H9 (cell line): ENCODE measurements at regions not wholly inside any gene's neighbourhood (a gene's known extent, or its start where the extent isn't known, plus 50 kb on each side); places are given as distances from the start of the nearest gene placed in this dataset.

ENCODE experiments used
- DNase-seq: peaks from one replicate; pipeline ENCODE4 v3.0.0-alpha.2; 2017
- H2AFZ ChIP-seq: one replicate; pipeline ENCODE4 v1.6.1; 2013; ENCODE audit warnings: mild to moderate bottlenecking, low read length, control low read depth, moderate library complexity
- H2AK5ac ChIP-seq: 2 replicates; pipeline ENCODE4 v1.6.1; 2013; ENCODE audit warnings: low read length, control low read depth, mixed read lengths; ENCODE audit not compliant: insufficient read length
- H2BK120ac ChIP-seq: one replicate; pipeline ENCODE4 v1.6.1; 2013; ENCODE audit warnings: low read depth, mild to moderate bottlenecking, low read length, control low read depth, inconsistent platforms; ENCODE audit not compliant: poor library complexity, severe bottlenecking
- H2BK12ac ChIP-seq: 2 replicates; pipeline ENCODE4 v1.6.1; 2013; ENCODE audit warnings: low read length, control low read depth, mixed read lengths, low read depth; ENCODE audit not compliant: insufficient read length
- H2BK15ac ChIP-seq: 2 replicates; pipeline ENCODE4 v1.6.1; 2013; ENCODE audit warnings: low read depth, low read length, control low read depth
- H2BK20ac ChIP-seq: one replicate; pipeline ENCODE4 v1.6.1; 2013; ENCODE audit warnings: low read depth, mild to moderate bottlenecking, low read length, control low read depth, inconsistent platforms; ENCODE audit not compliant: poor library complexity, severe bottlenecking
- H2BK5ac ChIP-seq: 2 replicates; pipeline ENCODE4 v1.6.1; 2013; ENCODE audit warnings: low read length, control low read depth, mixed read lengths; ENCODE audit not compliant: insufficient read length
- H3K14ac ChIP-seq: 2 replicates; pipeline ENCODE4 v1.6.1; 2013; ENCODE audit warnings: low read length, control low read depth; ENCODE audit not compliant: insufficient read depth
- H3K18ac ChIP-seq: 2 replicates; pipeline ENCODE4 v1.6.1; 2013; ENCODE audit warnings: low read depth, mild to moderate bottlenecking, mixed read lengths, low read length, control low read depth; ENCODE audit not compliant: insufficient read length
- H3K23ac ChIP-seq: 2 replicates; pipeline ENCODE4 v1.6.1; 2013; ENCODE audit warnings: low read length, control low read depth, mixed read lengths, low read depth; ENCODE audit not compliant: insufficient read length
- H3K23me2 ChIP-seq: 2 replicates; pipeline ENCODE4 v1.6.1; 2013; ENCODE audit warnings: low read depth, mild to moderate bottlenecking, mixed read lengths, low read length, control low read depth; ENCODE audit not compliant: insufficient read length, poor library complexity, severe bottlenecking
- H3K27ac ChIP-seq: 2 replicates; pipeline ENCODE4 v1.5.1; 2013; ENCODE audit warnings: low read length, control low read depth, mixed read lengths, low read depth; ENCODE audit not compliant: insufficient read length
- H3K27me3 ChIP-seq: 2 replicates; pipeline ENCODE4 v1.6.1; 2013; ENCODE audit warnings: low read length, control low read depth, inconsistent platforms; ENCODE audit not compliant: insufficient read depth
- H3K4ac ChIP-seq: 2 replicates; pipeline ENCODE4 v1.6.1; 2013; ENCODE audit warnings: low read depth, mild to moderate bottlenecking, control low read depth, inconsistent platforms, low read length, moderate library complexity
- H3K4me1 ChIP-seq: 2 replicates; pipeline ENCODE4 v1.6.1; 2013; ENCODE audit warnings: low read length, control low read depth, inconsistent platforms; ENCODE audit not compliant: insufficient read depth
- H3K4me2 ChIP-seq: 2 replicates; pipeline ENCODE4 v1.6.1; 2013; ENCODE audit warnings: low read length, control low read depth, mixed read lengths; ENCODE audit not compliant: insufficient read length, insufficient read depth
- H3K56ac ChIP-seq: 2 replicates; pipeline ENCODE4 v1.6.1; 2013; ENCODE audit warnings: low read depth, mild to moderate bottlenecking, mixed read lengths, low read length, control low read depth; ENCODE audit not compliant: insufficient read length
- H3K79me1 ChIP-seq: 2 replicates; pipeline ENCODE4 v1.6.1; 2013; ENCODE audit warnings: low read depth, mild to moderate bottlenecking, moderate library complexity, low read length, control low read depth, inconsistent platforms; ENCODE audit not compliant: insufficient read depth, poor library complexity, severe bottlenecking
- H3K79me2 ChIP-seq: 2 replicates; pipeline ENCODE4 v1.6.1; 2013; ENCODE audit warnings: low read length, control low read depth, inconsistent platforms; ENCODE audit not compliant: insufficient read depth
- H3K9ac ChIP-seq: 2 replicates; pipeline ENCODE4 v1.6.1; 2013; ENCODE audit warnings: low read length, control low read depth, mixed read lengths; ENCODE audit not compliant: insufficient read length; ENCODE audit errors: extremely low read depth
- H3K9me3 ChIP-seq: one replicate; pipeline ENCODE4 v1.6.1; 2013; ENCODE audit warnings: low read depth, low read length, inconsistent platforms; ENCODE audit not compliant: control insufficient read depth
- H3T11ph ChIP-seq: one replicate; pipeline ENCODE4 v1.6.1; 2013; ENCODE audit warnings: mild to moderate bottlenecking, low read length, control low read depth, inconsistent platforms
- H4K20me1 ChIP-seq: one replicate; pipeline ENCODE4 v1.6.1; 2013; ENCODE audit not compliant: control insufficient read depth, insufficient read length, insufficient read depth
- H4K5ac ChIP-seq: 2 replicates; pipeline ENCODE4 v1.6.1; 2013; ENCODE audit warnings: low read depth, mild to moderate bottlenecking, mixed read lengths, low read length, control low read depth; ENCODE audit not compliant: insufficient read length
- H4K8ac ChIP-seq: replicated peaks from 2 replicates; pipeline ENCODE4 v1.6.1; 2013; ENCODE audit warnings: low read length, control low read depth, mixed read lengths, low read depth; ENCODE audit not compliant: insufficient read length
- H4K91ac ChIP-seq: 2 replicates; pipeline ENCODE4 v1.6.1; 2013; ENCODE audit warnings: low read depth, mild to moderate bottlenecking, moderate library complexity, mixed read lengths, low read length, control low read depth; ENCODE audit not compliant: insufficient read length
- H3K27ac Mint-ChIP-seq, 3 experiments: 2 replicates in 2 of 3; 3 replicates in 1 of 3; pipeline ENCODE4 v1.8.0; 2020 to 2021; ENCODE audit warnings: mixed read lengths in 3 of 3, mild to moderate bottlenecking in 1 of 3, moderate library complexity in 1 of 3
- H3K27me3 Mint-ChIP-seq: 2 replicates; pipeline ENCODE4 v1.8.0; 2021; ENCODE audit warnings: low read depth, mild to moderate bottlenecking, moderate library complexity, mixed read lengths
- H3K36me3 Mint-ChIP-seq, 3 experiments: 2 replicates in 2 of 3; 3 replicates in 1 of 3; pipeline ENCODE4 v1.8.0; 2020 to 2021; ENCODE audit warnings: low read depth in 3 of 3, mixed read lengths in 3 of 3; ENCODE audit not compliant: insufficient read depth in 1 of 3
- H3K4me1 Mint-ChIP-seq, 2 experiments: 2 replicates each; pipeline ENCODE4 v1.8.0; 2020; ENCODE audit warnings: mixed read lengths in 2 of 2
- H3K4me3 Mint-ChIP-seq, 2 experiments: 2 replicates in 1 of 2; 3 replicates in 1 of 2; pipeline ENCODE4 v1.8.0; 2020 to 2021; ENCODE audit warnings: mild to moderate bottlenecking in 2 of 2, mixed read lengths in 2 of 2, moderate library complexity in 1 of 2
- H3K9me3 Mint-ChIP-seq, 2 experiments: 2 replicates in 1 of 2; 3 replicates in 1 of 2; pipeline ENCODE4 v1.8.0; 2020; ENCODE audit warnings: mild to moderate bottlenecking in 2 of 2, mixed read lengths in 2 of 2, moderate library complexity in 1 of 2
- WGBS: extraction: QIAGEN DNeasy Blood & Tissue Kit; methylation state at CpG from one replicate; pipeline ENCODE4 v1.1.7; 2013; ENCODE audit warnings: missing lambda C conversion rate, low lambda C conversion rate, mixed read lengths; ENCODE audit not compliant: insufficient read length; ENCODE audit errors: extremely low coverage; 5-methylcytosine and 5-hydroxymethylcytosine counted together
- TF ChIP-seq, protein P1 (sequence below): fragments of 200-600 bp; sonication (generic); conservative IDR thresholded peaks from 3 replicates; pipeline ENCODE4 v1.8.0; 2021; ENCODE audit warnings: antibody characterized with exemption, mild to moderate bottlenecking

DNA sequence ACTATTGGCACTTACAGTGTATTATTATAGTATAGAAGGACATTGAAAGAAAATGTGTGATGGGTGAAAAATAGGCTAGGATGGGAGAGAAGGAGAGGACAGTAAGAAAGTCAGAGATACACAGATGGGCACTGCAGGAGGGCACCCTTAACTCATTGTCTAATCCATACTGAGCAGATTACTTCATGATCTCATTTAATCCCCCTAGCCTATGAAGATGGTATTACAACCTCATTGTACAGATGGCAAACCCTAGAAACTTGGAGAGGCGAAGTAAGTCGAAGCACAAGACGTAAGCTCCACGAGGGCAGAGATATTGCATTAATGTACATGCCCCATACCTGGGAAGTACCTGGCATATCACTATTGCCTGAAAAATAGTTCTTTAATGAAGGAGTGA is 346.9 kb upstream of the DAB1 start:
- TF ChIP-seq, protein P1, sequence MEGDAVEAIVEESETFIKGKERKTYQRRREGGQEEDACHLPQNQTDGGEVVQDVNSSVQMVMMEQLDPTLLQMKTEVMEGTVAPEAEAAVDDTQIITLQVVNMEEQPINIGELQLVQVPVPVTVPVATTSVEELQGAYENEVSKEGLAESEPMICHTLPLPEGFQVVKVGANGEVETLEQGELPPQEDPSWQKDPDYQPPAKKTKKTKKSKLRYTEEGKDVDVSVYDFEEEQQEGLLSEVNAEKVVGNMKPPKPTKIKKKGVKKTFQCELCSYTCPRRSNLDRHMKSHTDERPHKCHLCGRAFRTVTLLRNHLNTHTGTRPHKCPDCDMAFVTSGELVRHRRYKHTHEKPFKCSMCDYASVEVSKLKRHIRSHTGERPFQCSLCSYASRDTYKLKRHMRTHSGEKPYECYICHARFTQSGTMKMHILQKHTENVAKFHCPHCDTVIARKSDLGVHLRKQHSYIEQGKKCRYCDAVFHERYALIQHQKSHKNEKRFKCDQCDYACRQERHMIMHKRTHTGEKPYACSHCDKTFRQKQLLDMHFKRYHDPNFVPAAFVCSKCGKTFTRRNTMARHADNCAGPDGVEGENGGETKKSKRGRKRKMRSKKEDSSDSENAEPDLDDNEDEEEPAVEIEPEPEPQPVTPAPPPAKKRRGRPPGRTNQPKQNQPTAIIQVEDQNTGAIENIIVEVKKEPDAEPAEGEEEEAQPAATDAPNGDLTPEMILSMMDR: peak; percentile 57
- no peak overlapping the region for H3K27ac ChIP-seq
- H4K20me1 ChIP-seq: no peaks in the 10 kb centered on the region
- H4K91ac ChIP-seq: no peak overlapping the region
- no peaks in the 10 kb centered on the region for H3K9me3 Mint-ChIP-seq
- no peak overlapping the region for H3K4me3 Mint-ChIP-seq
- no peaks in the 10 kb centered on the region for H3K27me3 ChIP-seq
- H3K27ac Mint-ChIP-seq: no peak overlapping the region
- H3K23ac ChIP-seq: no peak overlapping the region
- H2BK120ac ChIP-seq: no peak overlapping the region
- H3K14ac ChIP-seq: no peak overlapping the region
- no CpG with 5 or more reads among the region's 4 CpGs for WGBS
- H3K79me2 ChIP-seq: no peaks in the 10 kb centered on the region
- no peaks in the 10 kb centered on the region for H3K9me3 ChIP-seq
- H4K8ac ChIP-seq: no peak overlapping the region
- H3K27me3 Mint-ChIP-seq: no peaks in the 10 kb centered on the region
- H3K18ac ChIP-seq: no peak overlapping the region
- H4K5ac ChIP-seq: no peak overlapping the region
- no peak overlapping the region for H2AK5ac ChIP-seq
- H3K9ac ChIP-seq: no peak overlapping the region
- no peak overlapping the region for H2BK15ac ChIP-seq
- no peaks in the 10 kb centered on the region for H3K36me3 Mint-ChIP-seq
- peaks cover 10 to 12% of the 10 kb centered on the region in 2 experiments for H3K4me1 Mint-ChIP-seq
- no peaks in the 10 kb centered on the region for H3K79me1 ChIP-seq
- no peak overlapping the region for H2BK12ac ChIP-seq
- no peak overlapping the region for H3K4me2 ChIP-seq
- H2AFZ ChIP-seq: no peak overlapping the region
- H3K23me2 ChIP-seq: no peaks in the 10 kb centered on the region
- no peak overlapping the region for H3K56ac ChIP-seq
- H2BK5ac ChIP-seq: no peak overlapping the region
- H3T11ph ChIP-seq: no peak overlapping the region
- H2BK20ac ChIP-seq: no peak overlapping the region
- H3K4me1 ChIP-seq: no peaks in the 10 kb centered on the region; the same call in 1 of the 2 replicates
- no peak for DNase-seq
- no peak overlapping the region for H3K4ac ChIP-seq
